Pancreas (tissue), 10 donors: ENCODE measurements at regions not wholly inside any gene's neighbourhood (a gene's known extent, or its start where the extent isn't known, plus 50 kb on each side); places are given as distances from the start of the nearest gene placed in this dataset.

Source experiments
- ATAC-seq, 4 donors: fragments of 200-7000 bp; cut with Tn5 transposase; one replicate each; pipeline versions ENCODE4 v1.8.0 to v1.9.1; 2020; ENCODE audit warnings: mild to moderate bottlenecking in 4 of 4, moderate library complexity in 4 of 4
- DNase-seq, 6 donors: peaks; one replicate each; pipeline ENCODE4 v3.0.0-alpha.2; 2020
- FAIRE-seq: peaks from 2 replicates; lab custom pipeline; 2012; peaks lifted over from hg19 to GRCh38; lab: Jason Lieb, UNC
- H3K27ac ChIP-seq, 4 donors: fragments of 200-600 bp; sonication (generic); 1 replicate in 3 of 4; 2 replicates in 1 of 4; pipeline versions ENCODE4 v1.5.0 to v1.8.0; 2020
- H3K27me3 ChIP-seq, 4 donors: fragments of 200-600 bp; one replicate each; pipeline ENCODE4 v1.8.0; 2021
- H3K36me3 ChIP-seq, 3 donors: fragments of 200-600 bp; sonication (generic) in 1 of 3; one replicate each; pipeline versions ENCODE4 v1.5.0 to v1.8.0; 2020 to 2021
- H3K4me1 ChIP-seq, 3 donors: fragments of 200-600 bp; one replicate each; pipeline ENCODE4 v1.8.0; 2021
- H3K4me3 ChIP-seq, 4 donors: fragments of 200-600 bp; sonication (generic) in 2 of 4; one replicate each; pipeline versions ENCODE4 v1.5.0 to v1.8.0; 2020 to 2021
- H3K9me3 ChIP-seq, 4 donors: fragments of 200-600 bp; one replicate each; pipeline ENCODE4 v1.8.0; 2021
- CTCF ChIP-seq, 4 donors: fragments of 200-600 bp; sonication (generic) in 3 of 4; IDR thresholded peaks; one replicate each; pipeline versions ENCODE4 v1.5.0 to v1.8.0; 2021; ENCODE audit warnings: antibody characterized with exemption in 4 of 4
- WGBS, 2 donors: extraction: QIAGEN DNeasy Blood & Tissue Kit; methylation state at CpG; one replicate each; pipeline ENCODE4 v1.1.7; 2013; 5-methylcytosine and 5-hydroxymethylcytosine counted together
- intact Hi-C, 3 donors: fragments of 100-400 bp; cut with DNase I; formaldehyde crosslinking; loops; one replicate each; pipeline versions ENCODE4 v1.11.1 to v1.14.2; 2022
- donor health status: healthy with polysubstance abuse.
- donor health status: DM: no; HTN: no; CAD: no; lungs with moderate emphysema.
- donor health status: DM: no; HTN: no; CAD: no.
- donor health status: control.
- donor health status: control.
- donor health status: Bipolar disorder and iron deficiency.
- donor health status: DM: yes; HTN: yes; CAD: no.
- donor health status: DM: no; HTN: no; CAD: no.
- donor health status: DM: no; HTN: no; CAD: no.
- donor health status: DM: yes; HTN: yes; CAD: no.

DNA sequence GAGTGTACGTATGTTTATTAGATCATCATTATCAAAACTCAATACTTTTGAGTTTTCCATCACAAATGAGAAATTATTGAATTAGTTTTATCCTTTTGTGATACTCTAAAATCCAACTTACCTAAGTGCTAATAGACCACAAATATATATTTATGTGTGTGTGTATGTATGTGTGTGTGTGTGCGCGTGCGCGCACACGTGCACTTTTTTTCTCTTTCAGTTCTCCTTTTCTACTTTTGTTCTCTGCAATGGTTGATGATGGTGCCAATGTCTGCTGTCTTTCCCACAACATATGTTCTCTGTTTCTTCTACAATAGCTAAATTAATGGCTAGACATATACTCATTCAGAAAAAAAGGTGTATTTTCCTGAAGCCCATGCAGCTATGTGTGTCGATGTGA is 571.6 kb upstream of the ARPP21 start:
- Histone ChIP-seq H3K9me3 (no peaks in the 10 kb centered on the region), H3K27me3 (no peaks in the 10 kb centered on the region), H3K4me1 (no peaks in the 10 kb centered on the region), H3K36me3 (no peaks in the 10 kb centered on the region), H3K27ac (no peak overlapping the region), H3K4me3 (no peak overlapping the region)
- ATAC-seq (no peak), FAIRE-seq (no peak), DNase-seq (no peak)
- intact Hi-C loops: no loop called here
- 93 to 96% methylated on average over 7 of the region's 7 CpGs for WGBS, 2 donors
- TF ChIP-seq CTCF (IDR thresholded peaks at IDR 0.05): no peak

- intact Hi-C loops: no loop called here
- no peak for TF ChIP-seq CTCF (IDR thresholded peaks at IDR 0.05)
- Histone ChIP-seq H3K27ac (no peak overlapping the region), H3K9me3 (no peaks in the 10 kb centered on the region), H3K36me3 (no peaks in the 10 kb centered on the region), H3K4me3 (no peak overlapping the region), H3K4me1 (no peaks in the 10 kb centered on the region), H3K27me3 (no peaks in the 10 kb centered on the region)
- no peak for ATAC-seq
- no peak for DNase-seq
- WGBS, 2 donors: 91 to 92% methylated on average over 2 of the region's 2 CpGs
- no peak for FAIRE-seq
These were observed 569.2 kb upstream of the ARPP21 start for GRCh38 chr3:35070088-35070487.

DNA sequence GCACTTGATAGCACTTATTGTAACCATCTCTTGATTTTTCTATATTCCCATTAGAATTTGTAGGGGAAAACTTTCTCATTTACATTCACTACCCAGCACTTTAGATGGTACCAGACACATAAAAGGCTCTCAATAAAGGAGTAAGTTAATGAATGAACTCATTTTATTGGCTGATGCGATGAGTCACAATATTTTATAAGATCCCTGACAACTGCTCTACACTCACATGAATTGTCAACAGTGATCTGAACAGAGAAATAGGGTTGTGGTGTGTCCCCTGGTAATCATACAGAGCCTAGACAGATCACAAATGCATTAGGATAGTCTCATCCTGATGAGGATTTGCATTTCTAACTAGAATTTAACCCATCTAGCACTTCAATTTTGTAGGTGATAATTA is 567.6 kb upstream of the ARPP21 start:
- FAIRE-seq (no peak), ATAC-seq (no peak), DNase-seq (no peak)
- TF ChIP-seq CTCF (IDR thresholded peaks at IDR 0.05): no peak
- Histone ChIP-seq H3K27me3 (no peaks in the 10 kb centered on the region), H3K9me3 (no peaks in the 10 kb centered on the region), H3K36me3 (no peaks in the 10 kb centered on the region), H3K4me3 (no peak overlapping the region), H3K4me1 (no peaks in the 10 kb centered on the region), H3K27ac (no peak overlapping the region)
- 60 to 70% methylated on average over 1 of the region's 1 CpG for WGBS, 2 donors
- intact Hi-C loops: no loop called here

GRCh38 chr3:35078780-35079179 is 560.5 kb upstream of the ARPP21 start:
- TF ChIP-seq CTCF (IDR thresholded peaks at IDR 0.05): no peak
- no peak for DNase-seq
- no peaks in the 10 kb centered on the region for H3K27me3 ChIP-seq
- no peak overlapping the region for H3K4me3 ChIP-seq
- ATAC-seq: no peak
- intact Hi-C loops: no loop called here
- no peak for FAIRE-seq
- H3K9me3 ChIP-seq: no peaks in the 10 kb centered on the region
- no peaks in the 10 kb centered on the region for H3K36me3 ChIP-seq
- no peaks in the 10 kb centered on the region for H3K4me1 ChIP-seq
- WGBS, 2 donors: 64 to 68% methylated on average over 2 of the region's 2 CpGs
- H3K27ac ChIP-seq: no peak overlapping the region

- Histone ChIP-seq H3K9me3 (no peaks in the 10 kb centered on the region), H3K36me3 (no peaks in the 10 kb centered on the region), H3K4me3 (no peak overlapping the region), H3K4me1 (no peaks in the 10 kb centered on the region), H3K27ac (no peak overlapping the region), H3K27me3 (no peaks in the 10 kb centered on the region)
- FAIRE-seq: no peak
- 16 to 20% methylated on average over 1 of the region's 1 CpG for WGBS, 2 donors
- no peak for ATAC-seq
- TF ChIP-seq CTCF (IDR thresholded peaks at IDR 0.05): no peak
- no peak for DNase-seq
- intact Hi-C loops: no loop called here
These were observed 559.9 kb upstream of the ARPP21 start for GRCh38 chr3:35079403-35079802.
